ENCODE measurements at regions not wholly inside any gene's neighbourhood (a gene's known extent, or its start where the extent isn't known, plus 50 kb on each side); places are given as distances from the start of the nearest gene placed in this dataset. TPM values are rescaled to one million over a fixed set of nuclear protein-coding genes. Genes with fewer than 3 reads are reported as not detected.

GRCh38 chr6:154942770-154943169 is 52.3 kb upstream of the TIAM2 start:
- no peaks in the 10 kb centered on the region for H3K9me3 ChIP-seq (ENCODE audit: control insufficient read depth, insufficient read depth, low read length)
- no peak for DNase-seq (ENCODE audit: low read depth, low spot score)
- TF ChIP-seq CTCF (IDR thresholded peaks at IDR 0.05; ENCODE audit: low read depth, low read length) = no peak
- no peak overlapping the region for H3K27ac ChIP-seq (ENCODE audit: low read depth, low read length)
- CTCF ChIA-PET = interaction anchor here (0.9 kb wide), 1 partner anchor 15 kb away, joined by 3 read pairs; no protein-coding TSS in a partner anchor
- H3K27me3 ChIP-seq (ENCODE audit: control insufficient read depth, insufficient read depth, low read length) = no peaks in the 10 kb centered on the region
- no peak overlapping the region for H3K4me3 ChIP-seq (ENCODE audit: low read depth, low read length)
- POLR2A ChIA-PET = no interaction called here

- Histone ChIP-seq H3K27ac (ENCODE audit: low read depth, low read length) (no peak overlapping the region), H3K4me3 (ENCODE audit: low read depth, low read length) (no peak overlapping the region), H3K9me3 (ENCODE audit: control insufficient read depth, insufficient read depth, low read length) (no peaks in the 10 kb centered on the region), H3K27me3 (ENCODE audit: control insufficient read depth, insufficient read depth, low read length) (no peaks in the 10 kb centered on the region)
- no peak for DNase-seq (ENCODE audit: low read depth, low spot score)
- CTCF ChIA-PET = no interaction called here
- POLR2A ChIA-PET = no interaction called here
- no peak for TF ChIP-seq CTCF (IDR thresholded peaks at IDR 0.05; ENCODE audit: low read depth, low read length)
Observed at GRCh38 chr6:154945271-154945890, 49.7 kb upstream of the TIAM2 start.

Small RNA genes in the stretch of these regions (small RNA-seq; reads per million reads assigned to genes)
- not detected for gene RF00096 (ENCODE audit: insufficient read length, low read depth)

All from AG04450 (cell line).